ENCODE measurements at regions not wholly inside any gene's neighbourhood (a gene's known extent, or its start where the extent isn't known, plus 50 kb on each side); places are given as distances from the start of the nearest gene placed in this dataset.

GRCh38 chr2:41933585-41934320 lies 114.1 kb upstream of the PKDCC start:
- H3K9ac ChIP-seq (ENCODE audit: control insufficient read depth, insufficient read depth, low read length), result no peak overlapping the region
- H3K27ac ChIP-seq (ENCODE audit: control insufficient read depth, insufficient read depth), result no peak overlapping the region
- H3K27me3 ChIP-seq (replicated peaks in 1 of 2; ENCODE audit: control insufficient read depth in 2 of 2, insufficient read depth in 2 of 2, low read length in 1 of 2), result 0 out of 4 replicates have a peak, but pooled peaks cover 0 to 1% of the 10 kb centered on the region in 2 experiments
- ATAC-seq (no peak; the same call in 2 of the 3 replicates), DNase-seq (ENCODE audit: low read depth, low spot score) (no peak), FAIRE-seq (no peak)
- no peaks in the 10 kb centered on the region for H4K20me1 ChIP-seq (ENCODE audit: control insufficient read depth, insufficient read depth)
- no peak for TF ChIP-seq NFYA (IDR thresholded peaks at IDR 0.05; ENCODE audit: borderline replicate concordance, low read depth, low read length)
- TF ChIP-seq JUNB (IDR thresholded peaks at IDR 0.05), result 0 out of 2 replicates have a peak, but pooled peaks have one; percentile 8
- TF ChIP-seq, protein P1, sequence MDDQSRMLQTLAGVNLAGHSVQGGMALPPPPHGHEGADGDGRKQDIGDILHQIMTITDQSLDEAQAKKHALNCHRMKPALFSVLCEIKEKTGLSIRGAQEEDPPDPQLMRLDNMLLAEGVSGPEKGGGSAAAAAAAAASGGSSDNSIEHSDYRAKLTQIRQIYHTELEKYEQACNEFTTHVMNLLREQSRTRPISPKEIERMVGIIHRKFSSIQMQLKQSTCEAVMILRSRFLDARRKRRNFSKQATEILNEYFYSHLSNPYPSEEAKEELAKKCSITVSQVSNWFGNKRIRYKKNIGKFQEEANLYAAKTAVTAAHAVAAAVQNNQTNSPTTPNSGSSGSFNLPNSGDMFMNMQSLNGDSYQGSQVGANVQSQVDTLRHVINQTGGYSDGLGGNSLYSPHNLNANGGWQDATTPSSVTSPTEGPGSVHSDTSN (IDR thresholded peaks at IDR 0.05; ENCODE audit: insufficient replicate concordance, low read depth, low read length), result no peak
- TF ChIP-seq IKZF2 (IDR thresholded peaks at IDR 0.05), result peak in 1 of 2 experiments; percentile 20; a peak in 1 of 4 replicates
- no peak for TF ChIP-seq RELA (IDR thresholded peaks at IDR 0.05; ENCODE audit: borderline replicate concordance, partially characterized antibody)
- TF ChIP-seq SMAD5 (IDR thresholded peaks at IDR 0.05; ENCODE audit: low read depth), result no peak
- TF ChIP-seq, protein P2, sequence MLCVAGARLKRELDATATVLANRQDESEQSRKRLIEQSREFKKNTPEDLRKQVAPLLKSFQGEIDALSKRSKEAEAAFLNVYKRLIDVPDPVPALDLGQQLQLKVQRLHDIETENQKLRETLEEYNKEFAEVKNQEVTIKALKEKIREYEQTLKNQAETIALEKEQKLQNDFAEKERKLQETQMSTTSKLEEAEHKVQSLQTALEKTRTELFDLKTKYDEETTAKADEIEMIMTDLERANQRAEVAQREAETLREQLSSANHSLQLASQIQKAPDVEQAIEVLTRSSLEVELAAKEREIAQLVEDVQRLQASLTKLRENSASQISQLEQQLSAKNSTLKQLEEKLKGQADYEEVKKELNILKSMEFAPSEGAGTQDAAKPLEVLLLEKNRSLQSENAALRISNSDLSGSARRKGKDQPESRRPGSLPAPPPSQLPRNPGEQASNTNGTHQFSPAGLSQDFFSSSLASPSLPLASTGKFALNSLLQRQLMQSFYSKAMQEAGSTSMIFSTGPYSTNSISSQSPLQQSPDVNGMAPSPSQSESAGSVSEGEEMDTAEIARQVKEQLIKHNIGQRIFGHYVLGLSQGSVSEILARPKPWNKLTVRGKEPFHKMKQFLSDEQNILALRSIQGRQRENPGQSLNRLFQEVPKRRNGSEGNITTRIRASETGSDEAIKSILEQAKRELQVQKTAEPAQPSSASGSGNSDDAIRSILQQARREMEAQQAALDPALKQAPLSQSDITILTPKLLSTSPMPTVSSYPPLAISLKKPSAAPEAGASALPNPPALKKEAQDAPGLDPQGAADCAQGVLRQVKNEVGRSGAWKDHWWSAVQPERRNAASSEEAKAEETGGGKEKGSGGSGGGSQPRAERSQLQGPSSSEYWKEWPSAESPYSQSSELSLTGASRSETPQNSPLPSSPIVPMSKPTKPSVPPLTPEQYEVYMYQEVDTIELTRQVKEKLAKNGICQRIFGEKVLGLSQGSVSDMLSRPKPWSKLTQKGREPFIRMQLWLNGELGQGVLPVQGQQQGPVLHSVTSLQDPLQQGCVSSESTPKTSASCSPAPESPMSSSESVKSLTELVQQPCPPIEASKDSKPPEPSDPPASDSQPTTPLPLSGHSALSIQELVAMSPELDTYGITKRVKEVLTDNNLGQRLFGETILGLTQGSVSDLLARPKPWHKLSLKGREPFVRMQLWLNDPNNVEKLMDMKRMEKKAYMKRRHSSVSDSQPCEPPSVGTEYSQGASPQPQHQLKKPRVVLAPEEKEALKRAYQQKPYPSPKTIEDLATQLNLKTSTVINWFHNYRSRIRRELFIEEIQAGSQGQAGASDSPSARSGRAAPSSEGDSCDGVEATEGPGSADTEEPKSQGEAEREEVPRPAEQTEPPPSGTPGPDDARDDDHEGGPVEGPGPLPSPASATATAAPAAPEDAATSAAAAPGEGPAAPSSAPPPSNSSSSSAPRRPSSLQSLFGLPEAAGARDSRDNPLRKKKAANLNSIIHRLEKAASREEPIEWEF (IDR thresholded peaks at IDR 0.05; ENCODE audit: insufficient replicate concordance, low read depth, low read length), result no peak
- peaks cover 5% of the 10 kb centered on the region for H3K4me1 ChIP-seq (ENCODE audit: control insufficient read depth, insufficient read depth, low read length)
- ChIA-PET POLR2A (no interaction called here), RAD21 (ENCODE audit: unreplicated experiment) (no interaction called here), CTCF (no interaction called here), SMC1A (ENCODE audit: uncharacterized antibody, unreplicated experiment) (no interaction called here)
- H3K4me3 ChIP-seq, result no peak overlapping the region
- no peak overlapping the region for H2AFZ ChIP-seq (ENCODE audit: control insufficient read depth, low read depth, low read length)
- H3K79me2 ChIP-seq (ENCODE audit: control insufficient read depth, insufficient read depth, low read length), result no peaks in the 10 kb centered on the region
- in situ Hi-C loops (cut with MboI) (no loop called here), intact Hi-C loops (cut with micrococcal nuclease; ENCODE audit: unreplicated experiment) (no loop called here)
- BruUV-seq (replicated peaks), result no TSS peak
- WGBS (ENCODE audit: insufficient coverage, insufficient replicate concordance, low lambda C conversion rate, missing lambda C conversion rate), result 56% methylated on average over 8 of the region's 8 CpGs
- H3K36me3 ChIP-seq (ENCODE audit: control insufficient read depth in 2 of 2, insufficient read depth in 2 of 2, low read length in 1 of 2), result no peaks in the 10 kb centered on the region
- 0 out of 2 replicates have a peak overlapping the region, but pooled peaks have one; percentile 22 for H3K4me2 ChIP-seq (ENCODE audit: control insufficient read depth, insufficient read depth)
- no peaks in the 10 kb centered on the region for H3K9me3 ChIP-seq (replicated peaks; ENCODE audit: control insufficient read depth, insufficient read depth, low read length)

All from GM12878 (cell line).